ENCODE measurements at regions not wholly inside any gene's neighbourhood (a gene's known extent, or its start where the extent isn't known, plus 50 kb on each side); places are given as distances from the start of the nearest gene placed in this dataset.

GRCh38 chr20:48563191-48563870 lies 264.5 kb downstream of the PREX1 start:
- H3K27ac ChIP-seq = no peak overlapping the region
- TF ChIP-seq CTCF (IDR thresholded peaks at IDR 0.05) (no peak), POLR2AphosphoS5 (IDR thresholded peaks at IDR 0.05; ENCODE audit: insufficient read depth in 1 of 2, low read depth in 1 of 2) (no peak)
- H3K4me1 ChIP-seq = peaks cover 12% of the 10 kb centered on the region
- intact Hi-C loops (cut with DNase I) = no loop called here
- no peaks in the 10 kb centered on the region for H3K36me3 ChIP-seq
- no peaks in the 10 kb centered on the region for H3K27me3 ChIP-seq
- no peak overlapping the region for H3K4me3 ChIP-seq
- no peak for DNase-seq (ENCODE audit: extremely low spot score in 2 of 2)
- H3K9me3 ChIP-seq = no peaks in the 10 kb centered on the region

GRCh38 chr20:48562586-48563116 lies 265.1 kb downstream of the PREX1 start:
- intact Hi-C loops (cut with DNase I) = no loop called here
- no peak overlapping the region for H3K27ac ChIP-seq
- TF ChIP-seq POLR2AphosphoS5 (IDR thresholded peaks at IDR 0.05; ENCODE audit: insufficient read depth in 1 of 2, low read depth in 1 of 2) (no peak), POLR2A (IDR thresholded peaks at IDR 0.05) (no peak), CTCF (IDR thresholded peaks at IDR 0.05) (no peak)
- no peak overlapping the region for H3K4me3 ChIP-seq
- no peaks in the 10 kb centered on the region for H3K27me3 ChIP-seq
- DNase-seq (ENCODE audit: extremely low spot score in 2 of 2) = no peak
- H3K9me3 ChIP-seq = no peaks in the 10 kb centered on the region
- H3K4me1 ChIP-seq = peaks cover 18% of the 10 kb centered on the region
- no peaks in the 10 kb centered on the region for H3K36me3 ChIP-seq

- H3K27me3 ChIP-seq = no peaks in the 10 kb centered on the region
- H3K36me3 ChIP-seq = no peaks in the 10 kb centered on the region
- no peak overlapping the region for H3K4me3 ChIP-seq
- peaks cover 25% of the 10 kb centered on the region for H3K4me1 ChIP-seq
- DNase-seq (ENCODE audit: extremely low spot score in 2 of 2) = no peak
- H3K9me3 ChIP-seq = no peaks in the 10 kb centered on the region
- peak overlapping the region; percentile 33 for H3K27ac ChIP-seq
- intact Hi-C loops (cut with DNase I) = no loop called here
- TF ChIP-seq POLR2AphosphoS5 (IDR thresholded peaks at IDR 0.05; ENCODE audit: insufficient read depth in 1 of 2, low read depth in 1 of 2) (no peak), POLR2A (IDR thresholded peaks at IDR 0.05) (no peak), CTCF (IDR thresholded peaks at IDR 0.05) (no peak)
These were observed 268.9 kb downstream of the PREX1 start for GRCh38 chr20:48558906-48559305.

- H3K4me3 ChIP-seq = no peak overlapping the region
- DNase-seq (ENCODE audit: extremely low spot score in 2 of 2) = no peak
- H3K36me3 ChIP-seq = no peaks in the 10 kb centered on the region
- no peaks in the 10 kb centered on the region for H3K9me3 ChIP-seq
- TF ChIP-seq CTCF (IDR thresholded peaks at IDR 0.05) (no peak), POLR2AphosphoS5 (IDR thresholded peaks at IDR 0.05; ENCODE audit: insufficient read depth in 1 of 2, low read depth in 1 of 2) (no peak), POLR2A (IDR thresholded peaks at IDR 0.05) (no peak)
- peaks cover 25% of the 10 kb centered on the region for H3K4me1 ChIP-seq
- intact Hi-C loops (cut with DNase I) = no loop called here
- H3K27ac ChIP-seq = no peak overlapping the region
- H3K27me3 ChIP-seq = no peaks in the 10 kb centered on the region
These were observed 270.4 kb downstream of the PREX1 start for GRCh38 chr20:48557380-48557779.

- Histone ChIP-seq H3K9me3 (no peaks in the 10 kb centered on the region), H3K4me3 (no peak overlapping the region), H3K4me1 (peaks cover 25% of the 10 kb centered on the region), H3K27me3 (no peaks in the 10 kb centered on the region), H3K27ac (no peak overlapping the region), H3K36me3 (no peaks in the 10 kb centered on the region)
- TF ChIP-seq CTCF (IDR thresholded peaks at IDR 0.05) (no peak), POLR2AphosphoS5 (IDR thresholded peaks at IDR 0.05; ENCODE audit: insufficient read depth in 1 of 2, low read depth in 1 of 2) (no peak), POLR2A (IDR thresholded peaks at IDR 0.05) (no peak)
- intact Hi-C loops (cut with DNase I) = no loop called here
- DNase-seq (ENCODE audit: extremely low spot score in 2 of 2) = no peak
These were observed 270.8 kb downstream of the PREX1 start for GRCh38 chr20:48556956-48557355.
